Activated B cell treated with CpG ODN at 0.5 μM for 24 hours (primary cell): ENCODE measurements at regions not wholly inside any gene's neighbourhood (a gene's known extent, or its start where the extent isn't known, plus 50 kb on each side); places are given as distances from the start of the nearest gene placed in this dataset.

Source experiments
- ATAC-seq: fragments of 200-7000 bp; cut with Tn5 transposase; one replicate; pipeline ENCODE4 v1.10.0; 2021; ENCODE audit warnings: low read depth, mild to moderate bottlenecking, moderate library complexity
- CTCF ChIA-PET: fragments of 350-600 bp; sonication (Branson Sonifier 250); formaldehyde crosslinking; loops from one replicate; lab custom pipeline; 2021; ENCODE audit warnings: antibody characterized with exemption; lab: Charles Lee
- POLR2A ChIA-PET: fragments of 350-600 bp; sonication (Branson Sonifier 250); formaldehyde crosslinking; loops from one replicate; lab custom pipeline; 2021; ENCODE audit warnings: antibody characterized with exemption; lab: Charles Lee
- DNase-seq: peaks from one replicate; pipeline ENCODE4 v3.0.0; 2022
- H3K27ac Mint-ChIP-seq: one replicate; pipeline ENCODE4 v1.8.0; 2020; ENCODE audit warnings: mixed read lengths
- H3K27me3 Mint-ChIP-seq: one replicate; pipeline ENCODE4 v1.8.0; 2021; ENCODE audit warnings: mixed read lengths
- H3K36me3 Mint-ChIP-seq: one replicate; pipeline ENCODE4 v1.8.0; 2021; ENCODE audit warnings: low read depth, mixed read lengths
- H3K4me1 Mint-ChIP-seq: one replicate; pipeline ENCODE4 v1.8.0; 2021; ENCODE audit warnings: mixed read lengths
- H3K4me3 Mint-ChIP-seq: one replicate; pipeline ENCODE4 v1.8.0; 2020; ENCODE audit warnings: mild to moderate bottlenecking, mixed read lengths
- H3K9me3 Mint-ChIP-seq: one replicate; pipeline ENCODE4 v1.8.0; 2020; ENCODE audit warnings: mixed read lengths
- CTCF ChIP-seq: fragments of 200-600 bp; IDR thresholded peaks from one replicate; pipeline ENCODE4 v1.8.0; 2022; ENCODE audit warnings: antibody characterized with exemption, mild to moderate bottlenecking
- intact Hi-C: fragments of 100-400 bp; cut with micrococcal nuclease; formaldehyde crosslinking; loops from one replicate; pipeline ENCODE4 v1.15.1; 2024

GRCh38 chr4:124325690-124326089 lies 386.8 kb downstream of the ANKRD50 start:
- H3K27ac Mint-ChIP-seq: no peak overlapping the region
- TF ChIP-seq CTCF: no peak
- no peaks in the 10 kb centered on the region for H3K36me3 Mint-ChIP-seq
- H3K9me3 Mint-ChIP-seq: no peaks in the 10 kb centered on the region
- ChIA-PET CTCF (no interaction called here), POLR2A (no interaction called here)
- ATAC-seq (no peak), DNase-seq (no peak)
- no peak overlapping the region for H3K4me3 Mint-ChIP-seq
- H3K4me1 Mint-ChIP-seq: no peaks in the 10 kb centered on the region
- no peaks in the 10 kb centered on the region for H3K27me3 Mint-ChIP-seq
- intact Hi-C loops: no loop called here

GRCh38 chr4:124329134-124329533 lies 383.4 kb downstream of the ANKRD50 start:
- ATAC-seq (no peak), DNase-seq (no peak)
- Mint-ChIP-seq H3K4me1 (no peaks in the 10 kb centered on the region), H3K27me3 (no peaks in the 10 kb centered on the region), H3K9me3 (no peaks in the 10 kb centered on the region), H3K36me3 (no peaks in the 10 kb centered on the region), H3K27ac (no peak overlapping the region), H3K4me3 (no peak overlapping the region)
- POLR2A ChIA-PET: no interaction called here
- no peak for TF ChIP-seq CTCF
- CTCF ChIA-PET: no interaction called here
- intact Hi-C loops: no loop called here

GRCh38 chr4:124330045-124330444 lies 382.5 kb downstream of the ANKRD50 start:
- no peak overlapping the region for H3K4me3 Mint-ChIP-seq
- intact Hi-C loops: no loop called here
- DNase-seq: no peak
- CTCF ChIA-PET: no interaction called here
- TF ChIP-seq CTCF: no peak
- POLR2A ChIA-PET: no interaction called here
- no peak overlapping the region for H3K27ac Mint-ChIP-seq
- H3K9me3 Mint-ChIP-seq: no peaks in the 10 kb centered on the region
- no peak for ATAC-seq
- no peaks in the 10 kb centered on the region for H3K27me3 Mint-ChIP-seq
- H3K36me3 Mint-ChIP-seq: no peaks in the 10 kb centered on the region
- no peaks in the 10 kb centered on the region for H3K4me1 Mint-ChIP-seq

GRCh38 chr4:124331781-124332180 lies 380.8 kb downstream of the ANKRD50 start:
- POLR2A ChIA-PET: no interaction called here
- H3K27ac Mint-ChIP-seq: no peak overlapping the region
- ATAC-seq: no peak

GRCh38 chr4:124333466-124333865 lies 379.1 kb downstream of the ANKRD50 start:
- no peak for ATAC-seq
- Mint-ChIP-seq H3K27me3 (no peaks in the 10 kb centered on the region), H3K9me3 (no peaks in the 10 kb centered on the region), H3K27ac (no peak overlapping the region), H3K36me3 (no peaks in the 10 kb centered on the region), H3K4me3 (no peak overlapping the region), H3K4me1 (no peaks in the 10 kb centered on the region)
- POLR2A ChIA-PET: no interaction called here
- no peak for DNase-seq
- CTCF ChIA-PET: interaction anchor here (1.8 to 2.8 kb wide), 2 partner anchors 11 to 950 kb away, joined by 6 to 20 read pairs; no protein-coding TSS in a partner anchor
- no peak for TF ChIP-seq CTCF
- intact Hi-C loops: no loop called here

More at GRCh38 chr4:124331781-124332180, 380.8 kb downstream of the ANKRD50 start:
- Mint-ChIP-seq H3K4me3 (no peak overlapping the region), H3K27me3 (no peaks in the 10 kb centered on the region), H3K36me3 (no peaks in the 10 kb centered on the region), H3K4me1 (no peaks in the 10 kb centered on the region), H3K9me3 (no peaks in the 10 kb centered on the region)
- intact Hi-C loops: no loop called here
- DNase-seq: no peak
- CTCF ChIA-PET: interaction anchor here (1.0 kb wide), 1 partner anchor 9 kb away, joined by 4 read pairs; no protein-coding TSS in a partner anchor
- no peak for TF ChIP-seq CTCF
